ENCODE measurements at regions not wholly inside any gene's neighbourhood (a gene's known extent, or its start where the extent isn't known, plus 50 kb on each side); places are given as distances from the start of the nearest gene placed in this dataset.

GRCh38 chr3:30259730-30260129, 346.7 kb upstream of the TGFBR2 start (continued):
- TF ChIP-seq CHD7 (IDR thresholded peaks at IDR 0.05; ENCODE audit: insufficient replicate concordance, low read length) (no peak), CREB1 (IDR thresholded peaks at IDR 0.05) (no peak), SP1 (IDR thresholded peaks at IDR 0.05; ENCODE audit: low read depth, low read length) (0 out of 2 replicates have a peak, but pooled peaks have one; percentile 34), KDM5A (IDR thresholded peaks at IDR 0.05; ENCODE audit: low read length) (no peak), POU5F1 (IDR thresholded peaks at IDR 0.05; ENCODE audit: low read depth, low read length) (peak; percentile 78), SRF (IDR thresholded peaks at IDR 0.05; ENCODE audit: low read depth, low read length) (no peak), NRF1 (IDR thresholded peaks at IDR 0.05; ENCODE audit: low read depth, low read length) (no peak), ATF2 (IDR thresholded peaks at IDR 0.05; ENCODE audit: low read length) (no peak), CTBP2 (IDR thresholded peaks at IDR 0.05; ENCODE audit: borderline replicate concordance, insufficient read depth, insufficient read length, low read length) (no peak), SAP30 (IDR thresholded peaks at IDR 0.05; ENCODE audit: insufficient read depth, insufficient replicate concordance, low read length) (no peak), MAFK (IDR thresholded peaks at IDR 0.05; ENCODE audit: low read depth, low read length) (no peak)
